GM21515 (cell line): ENCODE measurements at regions not wholly inside any gene's neighbourhood (a gene's known extent, or its start where the extent isn't known, plus 50 kb on each side); places are given as distances from the start of the nearest gene placed in this dataset.

Experiments
- ATAC-seq: cut with Tn5 transposase; IDR thresholded peaks from one replicate; pipeline ENCODE4 v1.9.1; 2021; ENCODE audit not compliant: unreplicated experiment

GRCh38 chr4:58711039-58711438 is 1600.9 kb upstream of the IGFBP7 start:
- no peak for ATAC-seq

GRCh38 chr4:58688568-58688967 is 1578.4 kb upstream of the IGFBP7 start:
- ATAC-seq: no peak

GRCh38 chr4:58679886-58680285 is 1569.7 kb upstream of the IGFBP7 start:
- ATAC-seq: no peak

GRCh38 chr4:58679051-58679450 is 1568.9 kb upstream of the IGFBP7 start:
- no peak for ATAC-seq

GRCh38 chr4:58669783-58670182 is 1559.6 kb upstream of the IGFBP7 start:
- ATAC-seq: no peak

- ATAC-seq: no peak
Measured at GRCh38 chr4:58665649-58666048, 1555.5 kb upstream of the IGFBP7 start.

GRCh38 chr4:58658701-58659100 is 1548.5 kb upstream of the IGFBP7 start:
- ATAC-seq: no peak

GRCh38 chr4:58653251-58653650 is 1543.1 kb upstream of the IGFBP7 start:
- no peak for ATAC-seq

- no peak for ATAC-seq
Measured at GRCh38 chr4:58649226-58649625, 1539.0 kb upstream of the IGFBP7 start.

GRCh38 chr4:58646126-58646525 is 1535.9 kb upstream of the IGFBP7 start:
- no peak for ATAC-seq

GRCh38 chr4:58644549-58644948 is 1534.4 kb upstream of the IGFBP7 start:
- no peak for ATAC-seq

- no peak for ATAC-seq
Measured at GRCh38 chr4:58636381-58636780, 1526.2 kb upstream of the IGFBP7 start.

- no peak for ATAC-seq
Measured at GRCh38 chr4:58617226-58617625, 1507.0 kb upstream of the IGFBP7 start.

- no peak for ATAC-seq
Measured at GRCh38 chr4:58611012-58611411, 1500.8 kb upstream of the IGFBP7 start.

GRCh38 chr4:58606303-58606702 is 1496.1 kb upstream of the IGFBP7 start:
- ATAC-seq: no peak

- ATAC-seq: no peak
Measured at GRCh38 chr4:58603951-58604350, 1493.8 kb upstream of the IGFBP7 start.

GRCh38 chr4:58602731-58603359 is 1492.7 kb upstream of the IGFBP7 start:
- ATAC-seq: no peak

- no peak for ATAC-seq
Measured at GRCh38 chr4:58602022-58602421, 1491.8 kb upstream of the IGFBP7 start.

- no peak for ATAC-seq
Measured at GRCh38 chr4:58600290-58600689, 1490.1 kb upstream of the IGFBP7 start.

GRCh38 chr4:58590722-58591121 is 1480.5 kb upstream of the IGFBP7 start:
- ATAC-seq: no peak

GRCh38 chr4:58587856-58588255 is 1477.7 kb upstream of the IGFBP7 start:
- no peak for ATAC-seq

GRCh38 chr4:58566260-58566659 is 1456.1 kb upstream of the IGFBP7 start:
- no peak for ATAC-seq

GRCh38 chr4:58564695-58565475 is 1454.7 kb upstream of the IGFBP7 start:
- no peak for ATAC-seq
